SH-SY5Y (cell line): ENCODE measurements at regions not wholly inside any gene's neighbourhood (a gene's known extent, or its start where the extent isn't known, plus 50 kb on each side); places are given as distances from the start of the nearest gene placed in this dataset.

Source experiments
- GATA2 ChIP-seq: IDR thresholded peaks from 2 replicates; pipeline ENCODE4 v1.6.1; 2011; ENCODE audit warnings: mild to moderate bottlenecking, low read depth, low read length
- GATA3 ChIP-seq: IDR thresholded peaks from 2 replicates; pipeline ENCODE4 v1.6.1; 2011; ENCODE audit warnings: low read depth, mild to moderate bottlenecking, low read length, moderate library complexity

DNA sequence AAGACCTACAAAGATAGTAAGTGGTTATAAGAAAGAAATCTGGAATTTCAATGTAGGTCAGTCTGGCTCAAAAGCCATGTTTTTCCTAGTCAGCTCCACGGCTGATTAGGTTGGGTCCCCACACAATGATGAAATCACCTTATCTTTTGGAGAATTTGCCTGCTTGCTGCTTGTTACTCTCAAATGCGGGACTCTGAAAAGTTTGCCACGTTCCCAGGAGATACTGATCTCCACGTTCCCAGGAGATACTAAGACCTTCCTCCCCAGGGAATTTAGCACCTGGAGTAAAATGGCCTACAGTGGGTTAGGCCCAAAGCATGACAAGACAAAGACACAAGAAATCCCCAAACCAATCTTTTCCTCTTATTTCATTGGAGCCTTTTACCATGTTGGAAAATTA lies 449.6 kb downstream of the TNS1 start:
- TF ChIP-seq GATA2 (no peak), GATA3 (no peak)

DNA sequence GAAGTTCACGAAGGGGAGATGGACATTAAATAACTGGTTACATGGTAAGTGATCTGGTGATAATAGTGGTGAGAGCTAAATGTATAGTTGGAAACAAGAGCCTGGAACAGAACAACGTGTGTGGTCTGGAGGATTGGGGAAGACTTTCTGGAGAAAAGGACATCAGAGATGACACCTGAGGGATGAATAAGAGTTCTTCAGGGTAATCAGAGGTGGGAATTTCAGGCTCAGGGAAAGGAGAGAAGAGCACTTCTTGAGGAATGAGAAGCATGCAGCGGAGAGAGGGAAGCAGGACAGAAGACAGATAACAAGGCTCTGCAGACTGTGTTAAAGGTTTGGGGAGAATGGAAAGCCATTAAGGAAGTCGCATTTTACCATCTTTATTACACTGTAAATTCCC lies 450.7 kb downstream of the TNS1 start:
- TF ChIP-seq GATA2 (no peak), GATA3 (no peak)

DNA sequence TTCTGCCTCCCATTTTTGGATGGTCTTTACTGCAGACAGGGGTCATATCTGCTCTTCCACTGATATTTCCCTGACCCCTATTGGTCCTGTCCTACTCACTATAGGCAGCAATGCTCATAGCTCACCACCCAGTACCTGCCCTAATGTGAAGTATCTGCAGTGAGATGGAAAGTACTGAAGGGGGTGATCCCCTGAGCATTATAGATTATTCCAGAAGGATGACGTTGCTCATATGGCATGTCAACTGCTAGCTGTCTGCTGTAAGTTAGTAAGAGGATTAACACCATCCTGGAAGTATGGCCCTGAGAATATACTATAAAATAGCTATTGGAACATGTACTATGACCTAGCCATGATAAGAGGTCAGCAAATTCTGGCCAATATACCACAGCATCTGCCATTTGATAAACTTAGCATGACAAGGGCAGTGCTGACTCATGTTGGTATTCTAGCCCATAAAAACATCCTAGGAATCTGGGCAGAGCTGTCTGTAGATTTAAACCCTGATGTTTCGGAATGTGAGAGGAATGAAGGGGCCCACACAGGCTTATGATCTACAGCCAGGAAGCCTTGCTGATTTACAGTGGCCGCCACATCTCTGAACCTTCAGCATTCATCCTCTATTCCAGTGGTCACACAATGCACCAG lies 451.4 kb downstream of the TNS1 start:
- TF ChIP-seq GATA3 = no peak
- TF ChIP-seq GATA2 = no peak

DNA sequence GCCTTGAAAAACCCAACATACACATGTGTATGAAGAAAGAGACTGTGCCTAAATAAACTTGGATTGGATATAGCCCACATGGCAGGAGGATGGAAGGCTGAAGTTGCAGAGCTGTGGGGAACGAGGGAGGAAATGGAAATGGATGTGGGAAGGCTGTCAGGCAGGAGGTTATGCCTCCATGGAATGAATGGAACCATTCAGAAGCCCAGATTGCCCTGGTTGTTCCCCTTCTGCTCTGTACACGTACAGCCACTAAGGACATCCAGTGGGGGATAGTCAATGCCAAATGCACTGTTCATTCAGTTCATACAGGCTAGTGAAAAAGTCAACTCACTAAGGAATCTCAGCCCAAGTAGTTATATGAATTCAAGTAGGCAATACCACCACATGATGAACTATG lies 463.7 kb downstream of the TNS1 start:
- TF ChIP-seq GATA2 (no peak), GATA3 (no peak)

DNA sequence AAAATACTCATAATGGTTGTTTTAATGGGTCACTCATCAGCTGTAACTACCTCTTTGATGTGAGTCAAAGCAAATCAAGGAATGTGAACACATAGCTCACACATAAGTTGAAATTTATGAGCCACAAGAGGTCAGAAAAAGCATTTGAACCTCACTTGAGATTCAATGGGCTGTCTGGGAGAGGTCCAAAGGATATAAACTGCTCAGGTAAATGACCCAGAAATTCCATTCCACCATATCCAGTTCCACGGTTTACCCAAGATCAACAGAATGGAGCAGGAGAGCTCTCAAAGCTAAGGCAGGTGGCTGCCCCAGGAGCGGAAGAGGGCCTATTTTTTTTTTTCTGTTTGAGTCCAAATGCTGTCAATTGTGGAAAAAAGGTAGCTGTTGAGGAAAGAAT lies 464.1 kb downstream of the TNS1 start:
- TF ChIP-seq GATA2 = no peak
- TF ChIP-seq GATA3 = no peak

DNA sequence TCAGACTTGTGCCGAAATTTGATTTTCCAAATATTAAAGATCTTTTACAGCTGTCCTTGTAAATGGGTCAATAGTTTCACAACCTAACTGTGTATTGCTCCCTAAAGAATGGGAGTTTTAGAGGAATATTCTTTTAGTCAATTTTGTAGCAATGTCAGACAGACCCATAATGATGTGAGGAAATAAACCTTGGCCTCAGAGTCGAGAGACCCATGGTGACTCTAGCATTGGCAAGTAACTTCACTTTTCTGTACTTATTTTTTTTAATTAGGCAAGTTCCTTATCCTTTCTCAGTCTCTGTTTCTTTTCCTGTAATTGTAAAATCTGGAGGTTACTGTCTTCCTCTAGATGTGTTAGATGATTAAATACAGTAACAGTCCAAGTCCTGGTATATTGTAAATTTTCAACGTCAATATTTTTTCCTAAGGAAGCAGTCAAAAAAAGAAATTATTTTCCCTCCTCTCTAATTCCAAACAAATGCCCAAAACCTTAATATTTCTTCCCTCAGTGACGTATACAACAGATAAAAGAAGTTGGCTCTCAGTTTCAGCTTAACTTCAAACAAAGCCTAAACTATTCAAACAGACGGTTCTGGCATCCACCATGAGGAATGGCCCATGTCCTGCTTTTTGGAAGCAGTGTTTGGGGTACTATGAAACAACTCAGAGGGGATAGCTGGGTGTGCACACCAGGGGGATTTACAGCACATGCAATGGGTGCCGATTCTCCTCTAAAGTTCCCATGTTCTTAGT lies 466.7 kb downstream of the TNS1 start:
- TF ChIP-seq GATA3 (no peak), GATA2 (no peak)

DNA sequence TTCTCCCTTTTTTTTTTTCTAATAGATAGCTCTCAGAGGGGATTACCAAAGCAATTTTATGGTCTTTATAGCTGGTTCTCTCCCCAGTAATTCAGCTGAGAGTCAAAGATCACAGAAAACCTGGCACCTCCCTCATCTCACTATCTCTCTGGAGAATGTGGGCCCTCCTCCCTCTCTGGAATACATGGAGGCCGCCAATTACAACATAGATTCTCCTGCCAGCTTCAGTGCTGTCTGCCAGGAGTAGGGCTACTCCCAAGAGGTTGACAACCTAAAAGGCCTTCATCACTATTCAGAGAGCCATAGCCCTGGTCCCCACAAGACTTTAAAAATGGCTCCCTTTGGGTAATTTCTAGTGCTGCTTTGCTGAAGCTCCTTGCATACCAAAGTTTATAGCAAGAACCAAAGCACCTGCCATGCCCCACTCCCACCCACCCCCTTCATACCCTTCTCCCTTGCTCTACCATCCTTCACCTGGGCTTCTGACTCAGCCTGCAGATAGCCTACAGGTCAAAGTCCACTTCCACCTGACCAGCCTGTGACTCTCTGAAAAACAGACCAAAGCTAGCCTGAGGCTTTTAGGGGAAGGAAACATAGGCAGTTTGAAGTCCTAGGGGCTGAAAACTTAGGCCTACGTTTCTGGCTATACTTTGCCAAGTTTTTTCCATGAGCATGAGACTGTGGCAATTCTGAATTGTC lies 472.3 kb downstream of the TNS1 start:
- no peak for TF ChIP-seq GATA3
- no peak for TF ChIP-seq GATA2

DNA sequence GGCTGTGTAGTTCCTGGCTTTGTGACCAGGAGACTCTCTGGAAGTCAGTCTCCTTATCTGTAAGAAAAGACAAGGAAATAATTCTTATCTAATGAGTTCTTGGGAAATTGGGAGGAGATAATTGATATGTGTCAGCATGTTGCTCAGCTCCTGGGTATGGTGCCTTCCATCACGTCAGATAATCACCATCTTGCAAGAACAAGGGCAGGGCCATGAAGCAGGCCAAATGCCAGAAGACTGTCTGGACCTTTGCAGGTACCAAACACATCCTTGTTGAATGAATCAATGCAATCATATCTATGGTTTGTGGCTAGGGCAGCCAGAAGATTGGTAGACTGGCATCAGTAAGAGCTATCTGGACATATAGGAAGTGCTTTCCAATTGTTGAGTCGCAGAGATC lies 473.5 kb downstream of the TNS1 start:
- no peak for TF ChIP-seq GATA3
- no peak for TF ChIP-seq GATA2

DNA sequence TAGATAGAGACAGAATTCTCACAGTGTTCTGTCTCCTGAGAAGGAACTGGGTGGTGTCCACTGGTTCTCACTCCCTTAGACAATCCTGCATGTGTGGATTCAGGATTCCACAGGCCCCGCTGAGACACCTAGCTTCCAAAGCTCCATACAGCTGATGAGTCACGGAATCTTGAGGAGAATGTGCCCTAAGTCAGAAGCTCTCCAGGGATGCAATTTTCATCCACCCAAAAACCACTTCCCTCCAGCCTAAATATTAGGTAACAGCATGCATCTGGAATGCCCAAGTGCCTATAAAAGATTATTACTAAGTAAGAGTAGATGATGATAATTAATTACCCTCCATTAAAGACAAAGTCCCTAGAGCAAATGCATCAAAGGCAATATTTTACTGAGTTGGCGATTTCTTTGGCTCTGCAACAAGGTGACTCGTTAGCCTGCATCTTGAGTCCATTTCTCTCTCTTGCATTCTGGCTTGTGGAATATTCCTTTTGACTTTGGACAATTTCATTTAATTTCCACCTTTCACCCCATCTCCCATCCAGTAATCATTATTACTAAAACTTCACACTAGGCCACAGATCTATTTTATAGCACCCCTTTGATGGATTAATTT lies 475.1 kb downstream of the TNS1 start:
- TF ChIP-seq GATA3 (no peak), GATA2 (no peak)

DNA sequence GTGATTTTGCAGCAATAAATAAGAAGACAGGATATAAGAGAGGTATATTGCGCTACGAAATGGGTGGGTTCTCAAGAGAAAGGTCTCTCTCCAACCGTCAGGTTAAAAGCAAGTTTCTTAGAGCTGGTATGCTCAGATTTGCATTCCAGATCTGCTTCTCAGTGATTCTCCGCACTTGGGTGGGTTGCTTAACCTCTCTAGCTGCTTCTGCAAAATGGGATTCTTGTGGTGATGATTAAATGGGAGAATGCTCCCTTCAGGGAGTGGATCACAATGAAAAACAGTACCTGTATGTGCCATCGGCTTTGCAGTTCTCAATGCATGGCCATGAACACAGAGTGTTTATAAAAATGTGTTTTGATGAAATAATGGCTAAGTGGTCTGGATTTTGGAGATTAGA lies 477.7 kb downstream of the TNS1 start:
- no peak for TF ChIP-seq GATA3
- TF ChIP-seq GATA2 = no peak

DNA sequence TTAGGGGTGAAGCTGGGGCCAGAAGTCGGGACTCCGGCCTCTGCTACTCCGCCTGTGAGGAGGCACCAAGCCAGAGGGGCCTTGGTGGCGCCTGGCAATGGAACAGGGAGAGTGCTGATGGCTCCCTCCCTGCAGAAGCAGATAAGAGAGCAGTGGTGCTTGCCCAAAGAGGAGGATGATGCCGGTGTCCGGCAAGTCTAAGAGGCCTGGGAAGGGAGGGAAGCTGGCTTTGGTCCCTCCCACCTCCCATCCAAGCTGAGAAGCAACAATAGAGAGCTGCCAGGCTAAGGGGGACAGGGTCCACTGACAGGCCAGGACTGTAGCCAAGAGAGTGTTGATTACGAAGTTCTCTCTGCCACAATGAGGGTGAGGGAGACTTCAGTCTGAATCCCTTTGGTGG lies 479.5 kb downstream of the TNS1 start:
- TF ChIP-seq GATA2 = no peak
- no peak for TF ChIP-seq GATA3

DNA sequence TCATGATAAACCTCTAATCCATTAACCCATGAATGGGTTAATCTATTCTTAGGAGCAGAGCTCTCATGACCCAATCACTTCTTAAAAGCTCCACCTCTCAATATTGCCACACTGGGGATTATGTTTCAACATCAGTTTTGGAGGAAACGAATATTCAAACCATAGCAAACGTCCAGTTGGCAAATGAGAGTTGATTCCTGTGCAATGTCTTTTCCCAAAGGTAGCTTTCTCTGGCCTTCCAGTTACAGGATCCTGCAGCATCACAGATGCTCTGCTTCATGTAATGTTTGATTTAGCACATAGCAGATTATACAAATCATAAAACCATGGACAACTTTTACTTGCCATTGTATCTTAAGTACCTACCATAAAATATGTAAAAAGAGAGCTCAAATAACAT lies 481.0 kb downstream of the TNS1 start:
- TF ChIP-seq GATA3 = no peak
- TF ChIP-seq GATA2 = no peak

DNA sequence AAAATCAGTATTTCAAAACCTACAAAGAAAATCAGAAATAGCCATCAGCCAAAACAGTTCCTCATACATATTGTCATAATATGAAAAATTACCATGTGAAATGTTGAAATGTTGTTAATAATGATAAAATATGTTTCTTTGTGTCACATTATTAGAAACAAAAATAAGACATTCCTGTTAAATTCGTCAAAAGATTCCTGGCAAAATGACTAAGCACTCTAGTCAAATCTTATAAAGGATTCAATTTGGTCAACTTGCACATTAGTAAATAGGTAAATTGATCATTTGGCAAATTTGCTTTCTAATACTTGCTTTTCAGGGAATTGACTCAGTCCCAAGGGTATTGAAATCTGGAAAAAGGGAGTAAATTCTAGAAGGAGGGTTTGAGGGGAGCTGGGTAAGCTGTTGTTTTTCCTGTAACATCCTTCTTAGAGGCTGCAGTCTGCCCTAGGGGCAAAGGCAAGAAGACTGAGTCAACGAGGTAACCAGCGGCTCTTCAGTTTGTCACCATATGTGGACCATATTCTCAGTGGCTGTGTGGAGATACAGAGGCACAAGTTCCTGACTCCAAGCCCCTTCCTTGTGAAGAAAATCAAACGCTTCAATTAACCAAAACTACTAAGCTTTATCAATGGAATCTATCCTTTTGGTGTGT lies 482.3 kb downstream of the TNS1 start:
- TF ChIP-seq GATA3 = no peak
- no peak for TF ChIP-seq GATA2

DNA sequence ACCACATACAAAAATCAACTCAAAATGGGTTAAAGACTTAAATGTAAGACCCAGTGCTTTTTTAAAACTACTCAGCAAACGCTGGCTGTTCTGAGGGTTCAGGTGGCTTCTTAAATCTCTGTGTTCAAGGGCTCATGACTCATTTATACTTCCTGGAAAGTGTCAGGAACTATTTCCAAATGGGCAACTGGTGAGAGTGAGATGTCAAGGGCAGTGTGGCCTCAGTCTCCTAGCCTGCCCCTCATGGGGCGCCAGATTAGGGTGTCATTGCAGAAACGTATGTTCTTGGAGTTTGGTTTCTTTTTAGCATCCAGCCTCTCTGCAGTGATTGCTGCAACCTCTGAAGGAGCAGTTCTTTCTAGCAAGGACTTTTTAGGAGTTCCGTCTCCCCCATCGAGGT lies 485.4 kb downstream of the TNS1 start:
- TF ChIP-seq GATA3 = no peak
- TF ChIP-seq GATA2 = no peak
